ENCODE measurements at regions not wholly inside any gene's neighbourhood (a gene's known extent, or its start where the extent isn't known, plus 50 kb on each side); places are given as distances from the start of the nearest gene placed in this dataset.

DNA sequence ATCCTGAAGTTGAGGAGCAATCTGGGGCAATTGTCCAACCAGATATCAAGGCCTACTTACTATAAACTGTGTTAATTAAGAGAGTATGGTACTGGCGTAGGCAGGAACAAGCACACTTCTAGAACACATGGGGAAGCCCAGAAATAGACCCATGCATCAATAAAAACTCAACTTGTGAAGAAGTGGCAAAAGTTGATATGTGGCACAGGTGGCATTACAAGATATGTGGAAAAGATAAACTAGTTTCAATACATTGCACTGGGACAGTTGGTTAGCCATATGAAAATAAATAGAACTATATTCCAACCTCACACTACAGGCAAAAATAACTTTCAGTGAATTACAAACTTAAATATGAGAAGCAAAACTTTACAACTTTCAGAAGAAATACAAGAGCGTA lies 828.7 kb upstream of the LRRN3 start:
- TF ChIP-seq, protein P1, sequence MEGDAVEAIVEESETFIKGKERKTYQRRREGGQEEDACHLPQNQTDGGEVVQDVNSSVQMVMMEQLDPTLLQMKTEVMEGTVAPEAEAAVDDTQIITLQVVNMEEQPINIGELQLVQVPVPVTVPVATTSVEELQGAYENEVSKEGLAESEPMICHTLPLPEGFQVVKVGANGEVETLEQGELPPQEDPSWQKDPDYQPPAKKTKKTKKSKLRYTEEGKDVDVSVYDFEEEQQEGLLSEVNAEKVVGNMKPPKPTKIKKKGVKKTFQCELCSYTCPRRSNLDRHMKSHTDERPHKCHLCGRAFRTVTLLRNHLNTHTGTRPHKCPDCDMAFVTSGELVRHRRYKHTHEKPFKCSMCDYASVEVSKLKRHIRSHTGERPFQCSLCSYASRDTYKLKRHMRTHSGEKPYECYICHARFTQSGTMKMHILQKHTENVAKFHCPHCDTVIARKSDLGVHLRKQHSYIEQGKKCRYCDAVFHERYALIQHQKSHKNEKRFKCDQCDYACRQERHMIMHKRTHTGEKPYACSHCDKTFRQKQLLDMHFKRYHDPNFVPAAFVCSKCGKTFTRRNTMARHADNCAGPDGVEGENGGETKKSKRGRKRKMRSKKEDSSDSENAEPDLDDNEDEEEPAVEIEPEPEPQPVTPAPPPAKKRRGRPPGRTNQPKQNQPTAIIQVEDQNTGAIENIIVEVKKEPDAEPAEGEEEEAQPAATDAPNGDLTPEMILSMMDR (IDR thresholded peaks at IDR 0.05; ENCODE audit: low read depth, low read length, poor library complexity, severe bottlenecking): no peak
- TF ChIP-seq EZH2phosphoT487 (IDR thresholded peaks at IDR 0.05; ENCODE audit: borderline replicate concordance, low read length): no peak
